CD4-positive, alpha-beta T cell treated with Interleukin-17A for 1 hour (primary cell): ENCODE measurements at regions not wholly inside any gene's neighbourhood (a gene's known extent, or its start where the extent isn't known, plus 50 kb on each side); places are given as distances from the start of the nearest gene placed in this dataset.

Experiments used
- DNase-seq: peaks from one replicate; pipeline ENCODE4 v3.0.0-alpha.2; 2020

- DNase-seq: no peak
Measured at GRCh38 chr15:85890620-85890980, 95.9 kb upstream of the KLHL25 start.

GRCh38 chr15:85891470-85891869 is 96.7 kb upstream of the KLHL25 start:
- DNase-seq: no peak

GRCh38 chr15:85892232-85892631 is 97.5 kb upstream of the KLHL25 start:
- DNase-seq: no peak

- no peak for DNase-seq
Measured at GRCh38 chr15:85897207-85897894, 102.6 kb upstream of the KLHL25 start.

GRCh38 chr15:85897895-85898717 is 103.4 kb upstream of the KLHL25 start:
- DNase-seq: no peak

- DNase-seq: no peak
Measured at GRCh38 chr15:85899927-85900326, 105.2 kb upstream of the KLHL25 start.

- DNase-seq: no peak
Measured at GRCh38 chr15:85905751-85906450, 111.2 kb upstream of the KLHL25 start.

GRCh38 chr15:85906640-85907039 is 111.9 kb upstream of the KLHL25 start:
- DNase-seq: no peak

- DNase-seq: no peak
Measured at GRCh38 chr15:85910834-85911233, 116.1 kb upstream of the KLHL25 start.

- no peak for DNase-seq
Measured at GRCh38 chr15:85913461-85913860, 118.7 kb upstream of the KLHL25 start.

- DNase-seq: no peak
Measured at GRCh38 chr15:85920956-85921355, 126.2 kb upstream of the KLHL25 start.

- no peak for DNase-seq
Measured at GRCh38 chr15:85924088-85924487, 129.4 kb upstream of the KLHL25 start.

- DNase-seq: no peak
Measured at GRCh38 chr15:85925649-85926237, 131.0 kb upstream of the KLHL25 start.

- no peak for DNase-seq
Measured at GRCh38 chr15:85926834-85927233, 132.1 kb upstream of the KLHL25 start.

- DNase-seq: peak; percentile 25
Measured at GRCh38 chr15:85927931-85928537, 133.3 kb upstream of the KLHL25 start.

GRCh38 chr15:85929786-85930185 is 135.1 kb upstream of the KLHL25 start:
- DNase-seq: no peak

- DNase-seq: no peak
Measured at GRCh38 chr15:85932391-85932790, 137.7 kb upstream of the KLHL25 start.

GRCh38 chr15:85934691-85935090 is 140.0 kb upstream of the KLHL25 start:
- DNase-seq: no peak

- no peak for DNase-seq
Measured at GRCh38 chr15:85935182-85935581, 140.5 kb upstream of the KLHL25 start.

- DNase-seq: no peak
Measured at GRCh38 chr15:85937661-85938060, 142.0 kb upstream of the AGBL1 start.

- DNase-seq: no peak
Measured at GRCh38 chr15:85941186-85941855, 138.3 kb upstream of the AGBL1 start.

GRCh38 chr15:85942632-85943031 is 137.0 kb upstream of the AGBL1 start:
- no peak for DNase-seq
